ENCODE measurements at regions not wholly inside any gene's neighbourhood (a gene's known extent, or its start where the extent isn't known, plus 50 kb on each side); places are given as distances from the start of the nearest gene placed in this dataset.
"Not testable (repeated sequence)": the region's sequence is repeated elsewhere in the genome, so short reads cannot be mapped to it uniquely, and the experiment has no call there.

GRCh38 chr12:111242184-111242583 is 126.7 kb downstream of the PHETA1 start:
- H3K36me3 ChIP-seq (ENCODE audit: control insufficient read depth in 3 of 3, insufficient read depth in 3 of 3, low read length in 3 of 3) = no peaks in the 10 kb centered on the region
- H3K9me3 ChIP-seq (ENCODE audit: control insufficient read depth in 3 of 3, low read length in 3 of 3) = peaks cover 6 to 10% (median 10%) of the 10 kb centered on the region in 3 donors
- H3K4me1 ChIP-seq (ENCODE audit: control insufficient read depth in 3 of 3, insufficient read depth in 3 of 3, low read length in 3 of 3) = no peaks in the 10 kb centered on the region
- H3K9ac ChIP-seq (ENCODE audit: low read depth in 1 of 3, low read length in 3 of 3) = no peak overlapping the region
- H3K27ac ChIP-seq (ENCODE audit: low read depth, low read length) = no peak overlapping the region
- H3K27me3 ChIP-seq (ENCODE audit: control insufficient read depth in 3 of 3, insufficient read depth in 3 of 3, low read length in 3 of 3) = peaks cover 4 to 15% (median 11%) of the 10 kb centered on the region in 3 donors
- H3K4me3 ChIP-seq (ENCODE audit: low read length in 3 of 3) = no peak overlapping the region

GRCh38 chr12:111240374-111240773 is 128.5 kb downstream of the PHETA1 start:
- no peak overlapping the region for H3K9ac ChIP-seq (ENCODE audit: low read depth in 1 of 3, low read length in 3 of 3)
- H3K27me3 ChIP-seq (ENCODE audit: control insufficient read depth in 3 of 3, insufficient read depth in 3 of 3, low read length in 3 of 3) = peaks cover 0 to 11% (median 8%) of the 10 kb centered on the region in 3 donors
- no peaks in the 10 kb centered on the region for H3K36me3 ChIP-seq (ENCODE audit: control insufficient read depth in 3 of 3, insufficient read depth in 3 of 3, low read length in 3 of 3)

GRCh38 chr12:111239235-111239634 is 129.7 kb downstream of the PHETA1 start:
- peaks cover 3 to 9% (median 3%) of the 10 kb centered on the region in 3 donors for H3K9me3 ChIP-seq (ENCODE audit: control insufficient read depth in 3 of 3, low read length in 3 of 3)
- H3K27me3 ChIP-seq (ENCODE audit: control insufficient read depth in 3 of 3, insufficient read depth in 3 of 3, low read length in 3 of 3) = peaks cover 0 to 11% (median 6%) of the 10 kb centered on the region in 3 donors
- no peak overlapping the region for H3K9ac ChIP-seq (ENCODE audit: low read depth in 1 of 3, low read length in 3 of 3)
- H3K4me1 ChIP-seq (ENCODE audit: control insufficient read depth in 3 of 3, insufficient read depth in 3 of 3, low read length in 3 of 3) = no peaks in the 10 kb centered on the region
- no peaks in the 10 kb centered on the region for H3K36me3 ChIP-seq (ENCODE audit: control insufficient read depth in 3 of 3, insufficient read depth in 3 of 3, low read length in 3 of 3)
- H3K27ac ChIP-seq (ENCODE audit: low read depth, low read length) = no peak overlapping the region
- no peak overlapping the region for H3K4me3 ChIP-seq (ENCODE audit: low read length in 3 of 3)

More at GRCh38 chr12:111240374-111240773, 128.5 kb downstream of the PHETA1 start:
- Histone ChIP-seq H3K9me3 (ENCODE audit: control insufficient read depth in 3 of 3, low read length in 3 of 3) (peaks cover 8 to 14% (median 9%) of the 10 kb centered on the region in 3 donors), H3K27ac (ENCODE audit: low read depth, low read length) (no peak overlapping the region), H3K4me1 (ENCODE audit: control insufficient read depth in 3 of 3, insufficient read depth in 3 of 3, low read length in 3 of 3) (no peaks in the 10 kb centered on the region), H3K4me3 (ENCODE audit: low read length in 3 of 3) (no peak overlapping the region)

GRCh38 chr12:111238075-111238734 is 130.7 kb downstream of the PHETA1 start:
- H3K36me3 ChIP-seq (ENCODE audit: control insufficient read depth in 3 of 3, insufficient read depth in 3 of 3, low read length in 3 of 3) = no peaks in the 10 kb centered on the region
- H3K27ac ChIP-seq (ENCODE audit: low read depth, low read length) = no peak overlapping the region
- no peak overlapping the region for H3K4me3 ChIP-seq (ENCODE audit: low read length in 3 of 3)
- H3K9ac ChIP-seq (ENCODE audit: low read depth in 1 of 3, low read length in 3 of 3) = no peak overlapping the region
- peaks cover 0 to 8% (median 3%) of the 10 kb centered on the region in 3 donors for H3K9me3 ChIP-seq (ENCODE audit: control insufficient read depth in 3 of 3, low read length in 3 of 3)
- peaks cover 0 to 12% (median 4%) of the 10 kb centered on the region in 3 donors for H3K27me3 ChIP-seq (ENCODE audit: control insufficient read depth in 3 of 3, insufficient read depth in 3 of 3, low read length in 3 of 3)
- H3K4me1 ChIP-seq (ENCODE audit: control insufficient read depth in 3 of 3, insufficient read depth in 3 of 3, low read length in 3 of 3) = no peaks in the 10 kb centered on the region

- H3K27me3 ChIP-seq (ENCODE audit: control insufficient read depth in 3 of 3, insufficient read depth in 3 of 3, low read length in 3 of 3) = peaks cover 0 to 17% (median 10%) of the 10 kb centered on the region in 3 donors
- not testable (repeated sequence) for H3K9me3 ChIP-seq (ENCODE audit: control insufficient read depth in 3 of 3, low read length in 3 of 3); H3K36me3 ChIP-seq (ENCODE audit: control insufficient read depth in 3 of 3, insufficient read depth in 3 of 3, low read length in 3 of 3); H3K27ac ChIP-seq (ENCODE audit: low read depth, low read length); H3K4me3 ChIP-seq (ENCODE audit: low read length in 3 of 3); H3K4me1 ChIP-seq (ENCODE audit: control insufficient read depth in 3 of 3, insufficient read depth in 3 of 3, low read length in 3 of 3); H3K9ac ChIP-seq (ENCODE audit: low read depth in 1 of 3, low read length in 3 of 3)
These were observed 134.4 kb downstream of the PHETA1 start for GRCh38 chr12:111234491-111234890.

- Histone ChIP-seq H3K27ac (ENCODE audit: low read depth, low read length) (no peak overlapping the region), H3K27me3 (ENCODE audit: control insufficient read depth in 3 of 3, insufficient read depth in 3 of 3, low read length in 3 of 3) (peaks cover 0 to 19% (median 10%) of the 10 kb centered on the region in 3 donors), H3K36me3 (ENCODE audit: control insufficient read depth in 3 of 3, insufficient read depth in 3 of 3, low read length in 3 of 3) (no peaks in the 10 kb centered on the region), H3K4me1 (ENCODE audit: control insufficient read depth in 3 of 3, insufficient read depth in 3 of 3, low read length in 3 of 3) (no peaks in the 10 kb centered on the region), H3K9ac (ENCODE audit: low read depth in 1 of 3, low read length in 3 of 3) (no peak overlapping the region), H3K9me3 (ENCODE audit: control insufficient read depth in 3 of 3, low read length in 3 of 3) (peaks cover 0 to 8% (median 3%) of the 10 kb centered on the region in 3 donors), H3K4me3 (ENCODE audit: low read length in 3 of 3) (no peak overlapping the region)
These were observed 135.1 kb downstream of the PHETA1 start for GRCh38 chr12:111233786-111234185.

- Histone ChIP-seq H3K4me3 (ENCODE audit: low read length in 3 of 3) (no peak overlapping the region), H3K9ac (ENCODE audit: low read depth in 1 of 3, low read length in 3 of 3) (no peak overlapping the region), H3K4me1 (ENCODE audit: control insufficient read depth in 3 of 3, insufficient read depth in 3 of 3, low read length in 3 of 3) (no peaks in the 10 kb centered on the region), H3K9me3 (ENCODE audit: control insufficient read depth in 3 of 3, low read length in 3 of 3) (no peaks in the 10 kb centered on the region), H3K27ac (ENCODE audit: low read depth, low read length) (no peak overlapping the region), H3K27me3 (ENCODE audit: control insufficient read depth in 3 of 3, insufficient read depth in 3 of 3, low read length in 3 of 3) (peaks cover 0 to 23% (median 10%) of the 10 kb centered on the region in 3 donors), H3K36me3 (ENCODE audit: control insufficient read depth in 3 of 3, insufficient read depth in 3 of 3, low read length in 3 of 3) (no peaks in the 10 kb centered on the region)
These were observed 138.2 kb downstream of the PHETA1 start for GRCh38 chr12:111230649-111231048.

- H3K9ac ChIP-seq (ENCODE audit: low read depth in 1 of 3, low read length in 3 of 3) = no peak overlapping the region
- no peak overlapping the region for H3K4me3 ChIP-seq (ENCODE audit: low read length in 3 of 3)
- H3K27me3 ChIP-seq (ENCODE audit: control insufficient read depth in 3 of 3, insufficient read depth in 3 of 3, low read length in 3 of 3) = peaks cover 0 to 21% (median 14%) of the 10 kb centered on the region in 3 donors
- no peaks in the 10 kb centered on the region for H3K36me3 ChIP-seq (ENCODE audit: control insufficient read depth in 3 of 3, insufficient read depth in 3 of 3, low read length in 3 of 3)
- no peak overlapping the region for H3K27ac ChIP-seq (ENCODE audit: low read depth, low read length)
- H3K4me1 ChIP-seq (ENCODE audit: control insufficient read depth in 3 of 3, insufficient read depth in 3 of 3, low read length in 3 of 3) = no peaks in the 10 kb centered on the region
- no peaks in the 10 kb centered on the region for H3K9me3 ChIP-seq (ENCODE audit: control insufficient read depth in 3 of 3, low read length in 3 of 3)
These were observed 139.8 kb downstream of the PHETA1 start for GRCh38 chr12:111228916-111229666.

GRCh38 chr12:111227476-111228420 is 141.1 kb downstream of the PHETA1 start:
- H3K27me3 ChIP-seq (ENCODE audit: control insufficient read depth in 3 of 3, insufficient read depth in 3 of 3, low read length in 3 of 3) = peaks cover 0 to 16% (median 10%) of the 10 kb centered on the region in 3 donors
- no peaks in the 10 kb centered on the region for H3K9me3 ChIP-seq (ENCODE audit: control insufficient read depth in 3 of 3, low read length in 3 of 3)
- H3K4me3 ChIP-seq (ENCODE audit: low read length in 3 of 3) = no peak overlapping the region
- no peak overlapping the region for H3K27ac ChIP-seq (ENCODE audit: low read depth, low read length)
- no peaks in the 10 kb centered on the region for H3K36me3 ChIP-seq (ENCODE audit: control insufficient read depth in 3 of 3, insufficient read depth in 3 of 3, low read length in 3 of 3)
- no peaks in the 10 kb centered on the region for H3K4me1 ChIP-seq (ENCODE audit: control insufficient read depth in 3 of 3, insufficient read depth in 3 of 3, low read length in 3 of 3)
- no peak overlapping the region for H3K9ac ChIP-seq (ENCODE audit: low read depth in 1 of 3, low read length in 3 of 3)

Measured in skeletal muscle tissue (tissue), 3 donors.